Kidney epithelial cell (primary cell): ENCODE measurements at regions not wholly inside any gene's neighbourhood (a gene's known extent, or its start where the extent isn't known, plus 50 kb on each side); places are given as distances from the start of the nearest gene placed in this dataset.

Source experiments
- DNase-seq: peaks from one replicate; pipeline ENCODE4 v3.0.0-alpha.2; 2010; ENCODE audit warnings: low read depth
- H3K27me3 ChIP-seq: 2 replicates; pipeline ENCODE4 v1.6.0; 2011; ENCODE audit warnings: low read length; ENCODE audit not compliant: control insufficient read depth, insufficient read depth
- H3K36me3 ChIP-seq: 2 replicates; pipeline ENCODE4 v1.5.1; 2011; ENCODE audit warnings: low read length; ENCODE audit not compliant: control insufficient read depth, insufficient read depth
- H3K4me3 ChIP-seq: 2 replicates; pipeline ENCODE4 v1.5.1; 2011; ENCODE audit warnings: low read depth, mild to moderate bottlenecking, control low read depth, low read length
- TF ChIP-seq, protein P1 (sequence below): IDR thresholded peaks from 2 replicates; pipeline ENCODE4 v1.5.1; 2011; ENCODE audit warnings: mild to moderate bottlenecking, moderate library complexity, low read length, control low read depth, inconsistent platforms; ENCODE audit not compliant: insufficient read depth, poor library complexity, severe bottlenecking

DNA sequence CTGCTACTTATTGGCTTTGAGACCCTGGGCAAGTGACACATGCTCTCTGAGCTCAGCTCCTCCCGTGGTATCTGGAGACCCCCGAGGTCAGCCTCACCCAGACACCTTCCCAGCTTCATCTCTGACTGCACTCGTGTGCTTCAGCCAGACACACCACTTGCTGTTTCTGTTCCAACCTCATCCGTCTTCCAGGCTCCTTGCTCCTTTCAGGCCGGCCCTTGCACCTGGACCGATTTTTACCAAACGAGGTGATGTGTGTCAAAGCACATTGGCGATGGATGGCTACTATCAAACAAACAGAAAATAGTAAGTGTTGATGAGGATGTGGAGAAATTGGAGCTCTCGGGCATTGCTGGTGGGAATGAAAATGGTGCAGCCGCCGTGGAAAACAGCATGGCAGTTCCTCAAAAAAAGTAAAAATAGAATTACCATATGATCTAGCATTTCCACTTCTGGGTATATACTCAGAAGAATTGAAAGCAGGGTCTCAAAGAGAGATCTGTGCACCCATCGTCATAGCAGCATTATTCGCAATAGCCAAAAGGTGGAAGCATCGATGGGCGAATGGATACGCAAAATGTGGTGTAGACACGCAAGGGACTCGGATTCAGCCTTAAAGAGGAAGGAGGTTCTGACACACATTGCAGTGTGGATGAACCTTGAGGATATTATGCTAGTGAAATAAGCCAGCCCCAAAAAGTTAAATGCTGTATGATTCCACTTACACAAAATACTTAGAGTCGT, 96.1 kb upstream of the IER5L start:
- Histone ChIP-seq H3K4me3 (no peak overlapping the region), H3K36me3 (no peaks in the 10 kb centered on the region), H3K27me3 (no peaks in the 10 kb centered on the region)
- no peak for DNase-seq
- TF ChIP-seq, protein P1, sequence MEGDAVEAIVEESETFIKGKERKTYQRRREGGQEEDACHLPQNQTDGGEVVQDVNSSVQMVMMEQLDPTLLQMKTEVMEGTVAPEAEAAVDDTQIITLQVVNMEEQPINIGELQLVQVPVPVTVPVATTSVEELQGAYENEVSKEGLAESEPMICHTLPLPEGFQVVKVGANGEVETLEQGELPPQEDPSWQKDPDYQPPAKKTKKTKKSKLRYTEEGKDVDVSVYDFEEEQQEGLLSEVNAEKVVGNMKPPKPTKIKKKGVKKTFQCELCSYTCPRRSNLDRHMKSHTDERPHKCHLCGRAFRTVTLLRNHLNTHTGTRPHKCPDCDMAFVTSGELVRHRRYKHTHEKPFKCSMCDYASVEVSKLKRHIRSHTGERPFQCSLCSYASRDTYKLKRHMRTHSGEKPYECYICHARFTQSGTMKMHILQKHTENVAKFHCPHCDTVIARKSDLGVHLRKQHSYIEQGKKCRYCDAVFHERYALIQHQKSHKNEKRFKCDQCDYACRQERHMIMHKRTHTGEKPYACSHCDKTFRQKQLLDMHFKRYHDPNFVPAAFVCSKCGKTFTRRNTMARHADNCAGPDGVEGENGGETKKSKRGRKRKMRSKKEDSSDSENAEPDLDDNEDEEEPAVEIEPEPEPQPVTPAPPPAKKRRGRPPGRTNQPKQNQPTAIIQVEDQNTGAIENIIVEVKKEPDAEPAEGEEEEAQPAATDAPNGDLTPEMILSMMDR, result no peak

DNA sequence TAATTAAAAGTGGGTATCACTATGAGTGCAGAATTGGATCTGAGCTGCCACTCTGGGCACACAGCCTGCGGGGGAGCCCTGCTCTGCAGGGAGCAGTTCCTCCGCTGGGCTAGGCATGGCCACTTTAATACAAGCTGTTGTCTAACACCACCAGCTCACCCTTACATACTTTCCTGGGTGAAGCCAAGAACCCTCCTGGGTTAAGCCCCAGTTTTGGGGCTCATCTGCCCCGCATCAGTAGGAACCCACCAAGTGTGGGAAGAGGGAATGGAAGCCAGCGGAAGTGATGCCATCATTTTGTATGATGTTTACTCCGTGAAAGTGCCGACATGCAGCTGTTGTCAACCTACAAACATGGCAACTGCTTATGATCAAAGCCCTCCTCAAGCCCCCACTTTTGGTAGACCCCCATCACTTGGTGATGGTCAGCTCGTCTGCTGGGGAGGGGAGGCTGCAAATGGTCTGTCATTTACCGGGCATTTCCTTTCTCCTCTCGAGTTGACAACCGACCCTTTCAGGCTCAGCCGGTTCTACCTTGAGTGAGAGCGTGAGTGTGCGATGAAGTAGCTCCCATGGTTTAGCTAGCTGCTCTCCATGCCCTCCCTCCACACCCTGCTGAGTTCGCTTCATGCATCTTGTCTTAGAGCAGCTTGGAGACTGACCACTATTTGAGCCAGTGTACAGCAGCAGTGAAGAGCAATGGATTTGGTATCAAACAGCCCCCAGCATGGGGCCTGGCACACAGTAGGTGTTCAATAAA, 95.3 kb upstream of the IER5L start:
- no peak for DNase-seq
- no peak overlapping the region for H3K4me3 ChIP-seq
- H3K27me3 ChIP-seq, result no peaks in the 10 kb centered on the region
- TF ChIP-seq, protein P1, result no peak
- no peaks in the 10 kb centered on the region for H3K36me3 ChIP-seq

- H3K4me3 ChIP-seq, result no peak overlapping the region
- no peak for DNase-seq
- H3K27me3 ChIP-seq, result no peaks in the 10 kb centered on the region
- no peaks in the 10 kb centered on the region for H3K36me3 ChIP-seq
- TF ChIP-seq, protein P1, result no peak
Observed at GRCh38 chr9:129272348-129273025, 94.4 kb upstream of the IER5L start.

- TF ChIP-seq, protein P1, result no peak
- no peaks in the 10 kb centered on the region for H3K36me3 ChIP-seq
- no peak overlapping the region for H3K4me3 ChIP-seq
- DNase-seq, result peak; percentile 61
- no peaks in the 10 kb centered on the region for H3K27me3 ChIP-seq
Observed at GRCh38 chr9:129270903-129271431, 92.9 kb upstream of the IER5L start.

DNA sequence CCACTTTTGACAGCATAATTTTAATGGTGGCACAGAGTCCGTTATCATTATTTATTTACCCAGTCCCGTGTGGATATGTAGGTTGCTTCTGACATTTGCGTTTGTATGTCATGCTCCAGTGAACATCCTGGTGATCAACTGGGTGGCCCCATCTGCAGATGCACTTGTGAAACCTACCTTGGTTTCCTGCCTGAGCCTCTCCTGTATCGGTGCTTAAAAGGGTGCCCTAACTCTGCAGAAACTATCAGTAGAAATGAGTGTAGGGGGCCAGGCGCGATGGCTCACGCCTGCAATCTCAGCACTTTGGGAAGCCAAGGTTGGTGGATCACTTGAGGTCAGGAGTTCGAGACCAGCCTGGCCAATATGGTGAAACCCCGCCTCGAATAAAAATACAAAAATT, 92.1 kb upstream of the IER5L start:
- H3K36me3 ChIP-seq, result no peaks in the 10 kb centered on the region
- no peaks in the 10 kb centered on the region for H3K27me3 ChIP-seq
- TF ChIP-seq, protein P1, result no peak
- no peak for DNase-seq
- H3K4me3 ChIP-seq, result no peak overlapping the region
